Activated naive CD8-positive, alpha-beta T cell treated with anti-CD3 and anti-CD28 coated beads, Interleukin-2, amount 10 ng/mL, durations not matched to agents 7 days and 5 days (primary cell): ENCODE measurements at regions not wholly inside any gene's neighbourhood (a gene's known extent, or its start where the extent isn't known, plus 50 kb on each side); places are given as distances from the start of the nearest gene placed in this dataset.

Experiments used
- ATAC-seq: fragments of 150-1000 bp; cut with Tn5 transposase; one replicate; pipeline ENCODE4 v1.10.0; 2021; ENCODE audit warnings: low read depth, moderate library complexity
- POLR2A ChIA-PET: fragments of 350-600 bp; sonication (Branson Sonifier 250); formaldehyde crosslinking; loops from one replicate; lab custom pipeline; 2021; ENCODE audit warnings: antibody characterized with exemption; lab: Charles Lee
- DNase-seq: peaks from one replicate; pipeline ENCODE4 v3.0.0; 2021
- H3K27ac Mint-ChIP-seq: one replicate; pipeline ENCODE4 v1.8.0; 2022; ENCODE audit warnings: mild to moderate bottlenecking, mixed read lengths
- H3K27me3 Mint-ChIP-seq: one replicate; pipeline ENCODE4 v1.8.0; 2022; ENCODE audit warnings: mild to moderate bottlenecking, moderate library complexity, mixed read lengths
- H3K36me3 Mint-ChIP-seq: one replicate; pipeline ENCODE4 v1.8.0; 2021; ENCODE audit warnings: mild to moderate bottlenecking, mixed read lengths
- H3K4me1 Mint-ChIP-seq: one replicate; pipeline ENCODE4 v1.8.0; 2021; ENCODE audit warnings: mixed read lengths
- H3K4me3 Mint-ChIP-seq: one replicate; pipeline ENCODE4 v1.8.0; 2022; ENCODE audit warnings: mild to moderate bottlenecking, moderate library complexity, mixed read lengths
- H3K9me3 Mint-ChIP-seq: one replicate; pipeline ENCODE4 v1.8.0; 2021; ENCODE audit warnings: mixed read lengths

DNA sequence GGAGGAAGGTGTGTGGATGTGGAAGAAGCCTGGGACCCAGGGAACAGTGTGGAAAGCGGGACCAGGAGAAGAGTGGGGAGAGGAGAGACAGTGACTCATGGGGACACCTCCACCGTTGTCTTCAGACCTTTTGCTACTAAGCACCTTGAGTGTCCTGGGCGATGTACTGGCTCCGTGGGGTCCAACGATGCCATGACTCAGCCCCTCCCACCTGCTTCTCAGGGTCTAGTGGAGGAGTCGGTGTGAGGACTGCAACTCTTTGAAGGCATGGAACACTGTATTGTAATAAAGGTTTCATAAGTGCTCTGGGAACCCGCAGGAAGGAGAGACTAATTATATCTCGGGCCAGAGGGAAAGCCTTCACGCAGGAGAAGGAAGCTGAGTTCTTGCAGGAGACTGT, 166.9 kb upstream of the KL start:
- H3K27ac Mint-ChIP-seq, result no peak overlapping the region

GRCh38 chr13:32850316-32851052, 165.7 kb upstream of the KL start:
- no peak overlapping the region for H3K4me3 Mint-ChIP-seq
- DNase-seq (no peak), ATAC-seq (no peak)
- H3K36me3 Mint-ChIP-seq, result peaks cover 3% of the 10 kb centered on the region
- H3K27me3 Mint-ChIP-seq, result peaks cover 12% of the 10 kb centered on the region
- H3K27ac Mint-ChIP-seq, result no peak overlapping the region
- peaks cover 2% of the 10 kb centered on the region for H3K4me1 Mint-ChIP-seq
- POLR2A ChIA-PET, result no interaction called here
- peaks cover 4% of the 10 kb centered on the region for H3K9me3 Mint-ChIP-seq

More for the DNA sequence above, 166.9 kb upstream of the KL start:
- POLR2A ChIA-PET, result no interaction called here
- DNase-seq (no peak), ATAC-seq (no peak)
- peaks cover 10% of the 10 kb centered on the region for H3K9me3 Mint-ChIP-seq
- H3K4me1 Mint-ChIP-seq, result peaks cover 2% of the 10 kb centered on the region
- H3K36me3 Mint-ChIP-seq, result peaks cover 5% of the 10 kb centered on the region
- peaks cover 10% of the 10 kb centered on the region for H3K27me3 Mint-ChIP-seq
- no peak overlapping the region for H3K4me3 Mint-ChIP-seq

GRCh38 chr13:32851083-32852069, 164.8 kb upstream of the KL start:
- Mint-ChIP-seq H3K36me3 (peaks cover 3% of the 10 kb centered on the region), H3K27me3 (peaks cover 12% of the 10 kb centered on the region), H3K4me1 (peaks cover 2% of the 10 kb centered on the region), H3K4me3 (no peak overlapping the region), H3K27ac (no peak overlapping the region), H3K9me3 (peaks cover 4% of the 10 kb centered on the region)
- DNase-seq (no peak), ATAC-seq (no peak)
- POLR2A ChIA-PET, result no interaction called here

DNA sequence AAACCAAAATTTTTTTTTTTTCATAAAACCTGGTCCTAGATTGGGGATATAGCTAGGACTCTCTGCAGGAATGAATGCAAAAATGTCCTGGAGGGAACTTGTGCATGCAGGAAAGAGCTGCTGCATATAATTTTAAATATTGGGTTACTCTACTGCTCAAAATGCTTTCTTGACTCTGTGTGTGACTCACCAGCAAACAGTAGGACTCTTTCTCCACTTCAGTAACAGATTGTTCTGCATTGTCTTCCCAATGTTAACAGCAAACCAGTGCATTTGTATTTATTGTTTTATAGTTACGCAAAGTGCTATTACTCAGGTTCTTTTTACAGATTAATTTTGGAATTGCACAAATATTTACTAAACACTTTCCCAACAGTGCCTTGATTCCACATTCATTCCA, 163.7 kb upstream of the KL start:
- H3K27ac Mint-ChIP-seq, result no peak overlapping the region
- POLR2A ChIA-PET, result no interaction called here
- peaks cover 2% of the 10 kb centered on the region for H3K4me1 Mint-ChIP-seq
- H3K36me3 Mint-ChIP-seq, result peaks cover 3% of the 10 kb centered on the region
- H3K9me3 Mint-ChIP-seq, result peaks cover 4% of the 10 kb centered on the region
- DNase-seq (no peak), ATAC-seq (no peak)
- no peak overlapping the region for H3K4me3 Mint-ChIP-seq
- H3K27me3 Mint-ChIP-seq, result peaks cover 12% of the 10 kb centered on the region

- Mint-ChIP-seq H3K27ac (no peak overlapping the region), H3K27me3 (peaks cover 2% of the 10 kb centered on the region), H3K9me3 (no peaks in the 10 kb centered on the region), H3K36me3 (no peaks in the 10 kb centered on the region), H3K4me3 (no peak overlapping the region), H3K4me1 (no peaks in the 10 kb centered on the region)
- POLR2A ChIA-PET, result no interaction called here
- DNase-seq, result no peak
- ATAC-seq, result no peak
These were observed 159.1 kb upstream of the KL start for GRCh38 chr13:32857077-32857476.

DNA sequence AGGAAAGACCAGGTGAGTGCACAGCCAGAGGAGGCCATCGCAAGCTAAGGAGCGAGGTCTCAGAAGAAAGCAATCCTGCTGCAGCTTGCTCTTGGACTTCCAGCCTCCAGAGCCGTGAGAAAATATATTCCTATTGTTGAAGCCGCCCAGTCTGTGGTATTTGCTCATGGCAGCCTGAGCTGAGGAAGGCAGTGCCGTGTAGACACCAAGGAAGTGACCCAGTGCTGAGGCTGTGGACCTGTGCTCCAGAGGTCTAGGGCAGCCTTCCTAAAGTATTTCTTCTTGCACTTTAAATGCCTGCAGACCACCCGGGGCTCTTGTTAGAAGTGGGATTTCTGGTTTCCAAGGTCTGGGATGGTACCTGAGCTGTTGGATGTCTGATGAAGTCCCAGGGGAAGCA, 158.5 kb upstream of the KL start:
- Mint-ChIP-seq H3K27me3 (peaks cover 2% of the 10 kb centered on the region), H3K36me3 (no peaks in the 10 kb centered on the region), H3K4me1 (no peaks in the 10 kb centered on the region), H3K27ac (no peak overlapping the region), H3K4me3 (no peak overlapping the region), H3K9me3 (no peaks in the 10 kb centered on the region)
- POLR2A ChIA-PET, result no interaction called here
- DNase-seq (no peak), ATAC-seq (no peak)

- Mint-ChIP-seq H3K4me3 (no peak overlapping the region), H3K36me3 (no peaks in the 10 kb centered on the region), H3K27ac (no peak overlapping the region), H3K4me1 (no peaks in the 10 kb centered on the region), H3K9me3 (no peaks in the 10 kb centered on the region), H3K27me3 (no peaks in the 10 kb centered on the region)
- no peak for ATAC-seq
- no peak for DNase-seq
- POLR2A ChIA-PET, result no interaction called here
These were observed 156.4 kb upstream of the KL start for GRCh38 chr13:32859707-32860292.

DNA sequence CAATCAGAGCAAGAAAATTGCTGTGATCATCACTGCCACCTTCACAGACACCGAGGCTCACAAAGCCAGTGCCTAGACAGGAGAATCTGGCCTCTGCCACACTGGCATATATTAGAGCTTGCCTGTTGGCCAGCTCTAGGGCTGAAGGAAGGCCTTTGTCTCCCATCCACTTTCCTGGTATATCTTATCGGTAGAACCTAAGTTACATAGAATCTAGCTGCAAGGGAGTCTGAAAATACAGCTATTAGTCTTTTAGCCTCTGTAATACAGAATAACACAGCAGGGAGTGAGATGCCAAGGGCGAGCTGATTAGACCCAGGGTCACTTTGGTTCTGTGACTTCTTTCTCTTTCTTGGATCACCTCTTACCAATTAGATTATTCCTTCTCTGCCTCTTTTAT, 154.9 kb upstream of the KL start:
- no peak for DNase-seq
- POLR2A ChIA-PET, result interaction anchor here (1.3 kb wide), 1 partner anchor 12 kb away, joined by 4 read pairs; no protein-coding TSS in a partner anchor
- H3K27me3 Mint-ChIP-seq, result no peaks in the 10 kb centered on the region
- no peaks in the 10 kb centered on the region for H3K36me3 Mint-ChIP-seq
- H3K27ac Mint-ChIP-seq, result no peak overlapping the region
- ATAC-seq, result no peak
- no peaks in the 10 kb centered on the region for H3K4me1 Mint-ChIP-seq
- H3K9me3 Mint-ChIP-seq, result no peaks in the 10 kb centered on the region
- no peak overlapping the region for H3K4me3 Mint-ChIP-seq

- Mint-ChIP-seq H3K27me3 (no peaks in the 10 kb centered on the region), H3K4me1 (no peaks in the 10 kb centered on the region), H3K4me3 (no peak overlapping the region), H3K36me3 (no peaks in the 10 kb centered on the region), H3K9me3 (peaks cover 4% of the 10 kb centered on the region), H3K27ac (no peak overlapping the region)
- DNase-seq (no peak), ATAC-seq (no peak)
- POLR2A ChIA-PET, result no interaction called here
These were observed 152.6 kb upstream of the KL start for GRCh38 chr13:32863596-32863995.

- H3K4me1 Mint-ChIP-seq, result no peaks in the 10 kb centered on the region
- H3K27me3 Mint-ChIP-seq, result peaks cover 2% of the 10 kb centered on the region
- H3K4me3 Mint-ChIP-seq, result no peak overlapping the region
- peaks cover 4% of the 10 kb centered on the region for H3K9me3 Mint-ChIP-seq
- H3K27ac Mint-ChIP-seq, result no peak overlapping the region
- H3K36me3 Mint-ChIP-seq, result no peaks in the 10 kb centered on the region
- POLR2A ChIA-PET, result no interaction called here
- ATAC-seq (no peak), DNase-seq (no peak)
These were observed 149.3 kb upstream of the KL start for GRCh38 chr13:32866921-32867320.

- DNase-seq, result no peak
- Mint-ChIP-seq H3K27ac (no peak overlapping the region), H3K4me3 (no peak overlapping the region), H3K36me3 (peaks cover 2% of the 10 kb centered on the region), H3K4me1 (peaks cover 8% of the 10 kb centered on the region), H3K9me3 (peaks cover 4% of the 10 kb centered on the region), H3K27me3 (no peaks in the 10 kb centered on the region)
- ATAC-seq, result no peak
- POLR2A ChIA-PET, result no interaction called here
These were observed 138.7 kb upstream of the KL start for GRCh38 chr13:32877491-32877890.

GRCh38 chr13:32878163-32878562, 138.1 kb upstream of the KL start:
- POLR2A ChIA-PET, result no interaction called here
- Mint-ChIP-seq H3K4me3 (no peak overlapping the region), H3K9me3 (peaks cover 4% of the 10 kb centered on the region), H3K27ac (no peak overlapping the region), H3K4me1 (peaks cover 8% of the 10 kb centered on the region), H3K36me3 (peaks cover 2% of the 10 kb centered on the region), H3K27me3 (no peaks in the 10 kb centered on the region)
- DNase-seq (no peak), ATAC-seq (no peak)

GRCh38 chr13:32880636-32881035, 135.6 kb upstream of the KL start:
- POLR2A ChIA-PET, result no interaction called here
- H3K9me3 Mint-ChIP-seq, result peaks cover 8% of the 10 kb centered on the region
- H3K36me3 Mint-ChIP-seq, result peaks cover 2% of the 10 kb centered on the region
- no peak overlapping the region for H3K4me3 Mint-ChIP-seq
- DNase-seq (no peak), ATAC-seq (no peak)
- H3K27me3 Mint-ChIP-seq, result peaks cover 2% of the 10 kb centered on the region
- H3K4me1 Mint-ChIP-seq, result peaks cover 8% of the 10 kb centered on the region
- no peak overlapping the region for H3K27ac Mint-ChIP-seq
